ENCODE measurements at regions not wholly inside any gene's neighbourhood (a gene's known extent, or its start where the extent isn't known, plus 50 kb on each side); places are given as distances from the start of the nearest gene placed in this dataset.

GRCh38 chr11:95308512-95309035 is 77.6 kb upstream of the SESN3 start:
- Histone ChIP-seq H3K9me2 (no peaks in the 10 kb centered on the region), H3K9ac (no peak overlapping the region), H3K27ac (ENCODE audit: low read depth in 2 of 2, low read length in 1 of 2) (no peak overlapping the region), H3F3A (replicated peaks; ENCODE audit: insufficient read depth) (no peaks in the 10 kb centered on the region), H3K79me2 (ENCODE audit: insufficient read depth) (no peaks in the 10 kb centered on the region), H3K4me3 (ENCODE audit: low read depth in 2 of 2, low read length in 1 of 2) (no peak overlapping the region), H3K9me3 (no peaks in the 10 kb centered on the region), H2AFZ (ENCODE audit: low read depth) (no peak overlapping the region), H3K36me3 (replicated peaks in 1 of 2; ENCODE audit: control insufficient read depth in 1 of 2, insufficient read depth in 2 of 2, low read length in 1 of 2) (no peaks in the 10 kb centered on the region), H4K20me1 (ENCODE audit: insufficient read depth) (no peaks in the 10 kb centered on the region), H3K27me3 (ENCODE audit: insufficient read depth) (no peaks in the 10 kb centered on the region), H3K4me1 (ENCODE audit: control insufficient read depth in 1 of 2, insufficient read depth in 2 of 2, low read depth in 1 of 2, low read length in 1 of 2) (peaks cover 0 to 7% of the 10 kb centered on the region in 2 experiments; a peak in 1 of 4 replicates), H3K4me2 (no peak overlapping the region)
- no peak for DNase-seq
- CTCF ChIA-PET = no interaction called here
- POLR2A ChIA-PET = no interaction called here
- TF ChIP-seq NRF1 (IDR thresholded peaks at IDR 0.05; ENCODE audit: low read depth, low read length) (no peak), REST (IDR thresholded peaks at IDR 0.05; ENCODE audit: low read depth, low read length) (no peak), FOSL2 (IDR thresholded peaks at IDR 0.05; ENCODE audit: borderline replicate concordance, low read depth) (no peak), SMC3 (IDR thresholded peaks at IDR 0.05; ENCODE audit: low read depth, low read length) (no peak), RAD21 (IDR thresholded peaks at IDR 0.05; ENCODE audit: low read length) (no peak)
- WGBS (ENCODE audit: low lambda C conversion rate) = 49% methylated on average over 2 of the region's 2 CpGs

GRCh38 chr11:95307286-95307685 is 76.3 kb upstream of the SESN3 start:
- Histone ChIP-seq H3K9ac (no peak overlapping the region), H3K4me1 (ENCODE audit: control insufficient read depth in 1 of 2, insufficient read depth in 2 of 2, low read depth in 1 of 2, low read length in 1 of 2) (peaks cover 0 to 7% of the 10 kb centered on the region in 2 experiments; a peak in 1 of 4 replicates), H3K27ac (ENCODE audit: low read depth in 2 of 2, low read length in 1 of 2) (no peak overlapping the region), H3K27me3 (ENCODE audit: insufficient read depth) (no peaks in the 10 kb centered on the region; the same call in 1 of the 2 replicates), H3K9me3 (no peaks in the 10 kb centered on the region), H3K36me3 (replicated peaks in 1 of 2; ENCODE audit: control insufficient read depth in 1 of 2, insufficient read depth in 2 of 2, low read length in 1 of 2) (no peaks in the 10 kb centered on the region), H3F3A (replicated peaks; ENCODE audit: insufficient read depth) (no peaks in the 10 kb centered on the region), H3K9me2 (no peaks in the 10 kb centered on the region), H2AFZ (ENCODE audit: low read depth) (no peak overlapping the region), H3K4me2 (no peak overlapping the region), H3K4me3 (ENCODE audit: low read depth in 2 of 2, low read length in 1 of 2) (no peak overlapping the region), H3K79me2 (ENCODE audit: insufficient read depth) (no peaks in the 10 kb centered on the region), H4K20me1 (ENCODE audit: insufficient read depth) (no peaks in the 10 kb centered on the region)
- no peak for TF ChIP-seq IRF3 (IDR thresholded peaks at IDR 0.05; ENCODE audit: low read depth, low read length)
- TF ChIP-seq RFX5 (IDR thresholded peaks at IDR 0.05; ENCODE audit: low read length) = no peak
- TF ChIP-seq EZH2phosphoT487 (IDR thresholded peaks at IDR 0.05; ENCODE audit: borderline replicate concordance, low read depth) = no peak
- TF ChIP-seq EP300 (IDR thresholded peaks at IDR 0.05; ENCODE audit: borderline replicate concordance in 1 of 2, low read depth in 1 of 2, low read length in 1 of 2) = no peak
- no peak for TF ChIP-seq FOXJ3 (CRISPR knock-in tag; IDR thresholded peaks at IDR 0.05)
- TF ChIP-seq NFIC (IDR thresholded peaks at IDR 0.05; ENCODE audit: borderline replicate concordance) = no peak
- TF ChIP-seq CTCF (IDR thresholded peaks at IDR 0.05) = no peak
- TF ChIP-seq TEAD4 (IDR thresholded peaks at IDR 0.05; ENCODE audit: borderline replicate concordance, insufficient read depth) = no peak
- TF ChIP-seq RAD21 (IDR thresholded peaks at IDR 0.05; ENCODE audit: low read length) = no peak
- no peak for TF ChIP-seq USF2 (IDR thresholded peaks at IDR 0.05; ENCODE audit: borderline replicate concordance, low read depth, low read length)
- TF ChIP-seq SIN3A (IDR thresholded peaks at IDR 0.05; ENCODE audit: borderline replicate concordance, low read depth, low read length) = no peak
- no peak for TF ChIP-seq GABPA (IDR thresholded peaks at IDR 0.05; ENCODE audit: low read depth)
- TF ChIP-seq TAF1 (IDR thresholded peaks at IDR 0.05; ENCODE audit: borderline replicate concordance, low read depth, low read length) = no peak
- TF ChIP-seq PBX3 (IDR thresholded peaks at IDR 0.05) = no peak
- POLR2A ChIA-PET = no interaction called here
- DNase-seq = no peak
- CTCF ChIA-PET = no interaction called here
- no CpG with 5 or more reads among the region's 1 CpG for WGBS (ENCODE audit: low lambda C conversion rate)
